ENCODE measurements at regions not wholly inside any gene's neighbourhood (a gene's known extent, or its start where the extent isn't known, plus 50 kb on each side); places are given as distances from the start of the nearest gene placed in this dataset.

DNA sequence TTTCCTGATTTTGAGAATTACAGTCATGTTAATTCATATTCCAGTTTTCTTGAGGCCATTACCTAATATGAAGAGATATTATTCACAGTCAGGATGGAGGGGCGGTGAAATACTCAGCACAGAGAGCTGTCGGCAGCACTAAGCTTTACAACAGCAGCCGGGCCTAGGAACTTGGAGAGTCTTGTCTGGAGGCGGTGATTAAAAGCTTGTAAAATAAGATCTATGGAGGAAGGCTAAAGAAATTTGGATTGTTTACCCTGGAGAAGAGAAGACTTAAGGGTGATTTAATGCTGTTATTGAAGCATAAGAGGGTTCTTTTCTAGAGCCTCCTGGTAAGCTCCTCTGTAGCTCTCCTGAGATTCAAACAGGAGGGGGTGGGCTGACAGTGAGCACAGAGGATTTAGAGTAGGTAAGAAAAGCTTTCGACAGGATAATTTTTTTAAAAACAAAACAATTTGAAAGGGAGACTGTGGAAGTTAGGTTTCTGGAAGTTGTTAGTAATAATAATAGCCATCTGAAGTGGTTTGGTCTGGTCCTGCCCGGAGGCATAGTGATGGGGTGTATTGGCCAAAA lies 406.3 kb upstream of the ADAMTSL1 start:
- TF ChIP-seq, protein P1, sequence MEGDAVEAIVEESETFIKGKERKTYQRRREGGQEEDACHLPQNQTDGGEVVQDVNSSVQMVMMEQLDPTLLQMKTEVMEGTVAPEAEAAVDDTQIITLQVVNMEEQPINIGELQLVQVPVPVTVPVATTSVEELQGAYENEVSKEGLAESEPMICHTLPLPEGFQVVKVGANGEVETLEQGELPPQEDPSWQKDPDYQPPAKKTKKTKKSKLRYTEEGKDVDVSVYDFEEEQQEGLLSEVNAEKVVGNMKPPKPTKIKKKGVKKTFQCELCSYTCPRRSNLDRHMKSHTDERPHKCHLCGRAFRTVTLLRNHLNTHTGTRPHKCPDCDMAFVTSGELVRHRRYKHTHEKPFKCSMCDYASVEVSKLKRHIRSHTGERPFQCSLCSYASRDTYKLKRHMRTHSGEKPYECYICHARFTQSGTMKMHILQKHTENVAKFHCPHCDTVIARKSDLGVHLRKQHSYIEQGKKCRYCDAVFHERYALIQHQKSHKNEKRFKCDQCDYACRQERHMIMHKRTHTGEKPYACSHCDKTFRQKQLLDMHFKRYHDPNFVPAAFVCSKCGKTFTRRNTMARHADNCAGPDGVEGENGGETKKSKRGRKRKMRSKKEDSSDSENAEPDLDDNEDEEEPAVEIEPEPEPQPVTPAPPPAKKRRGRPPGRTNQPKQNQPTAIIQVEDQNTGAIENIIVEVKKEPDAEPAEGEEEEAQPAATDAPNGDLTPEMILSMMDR (conservative IDR thresholded peaks at IDR 0.05): no peak
- no peak for TF ChIP-seq ZFX (IDR thresholded peaks at IDR 0.05)
- H3K27ac ChIP-seq: no peak overlapping the region

DNA sequence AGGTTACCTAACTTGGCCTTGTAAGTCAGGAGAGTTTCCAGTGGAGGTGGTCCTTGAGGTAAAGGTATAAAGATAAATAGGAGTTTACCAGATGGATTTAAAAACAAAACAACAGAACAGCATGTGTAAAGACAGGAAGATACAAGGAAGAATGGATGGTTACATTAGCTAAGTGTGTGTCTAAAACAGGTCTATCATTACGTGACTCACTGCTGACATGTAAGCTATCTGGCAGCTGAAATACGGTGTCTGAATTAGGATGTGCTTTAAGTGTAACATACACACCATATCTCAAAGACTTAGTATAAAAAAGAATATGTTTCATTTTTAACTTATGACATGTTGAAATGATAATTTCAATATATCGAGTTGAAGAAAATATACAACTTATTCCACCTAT lies 405.1 kb upstream of the ADAMTSL1 start:
- TF ChIP-seq, protein P1 (conservative IDR thresholded peaks at IDR 0.05): no peak
- no peak for TF ChIP-seq ZFX (IDR thresholded peaks at IDR 0.05)
- H3K27ac ChIP-seq: no peak overlapping the region

DNA sequence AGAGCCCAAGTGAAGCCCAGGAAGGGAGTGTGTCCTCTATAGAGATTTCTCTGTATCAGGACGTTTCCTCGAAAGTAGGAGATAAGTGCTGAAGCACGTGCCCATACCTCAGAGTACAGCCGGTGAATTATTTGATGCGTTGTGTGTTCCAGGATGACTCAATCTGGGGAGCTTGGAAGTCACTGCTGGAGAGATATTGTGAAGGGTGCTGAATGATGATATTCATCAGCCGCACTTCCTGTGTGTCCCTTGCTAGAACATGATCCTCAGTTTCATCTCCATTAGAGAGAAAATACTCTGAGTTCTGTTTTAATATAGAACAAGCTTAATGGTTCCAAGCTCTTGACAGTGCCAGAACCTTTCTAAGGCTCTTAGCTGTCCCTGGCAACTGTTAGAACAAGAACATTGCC lies 402.3 kb upstream of the ADAMTSL1 start:
- H3K27ac ChIP-seq: no peak overlapping the region
- no peak for TF ChIP-seq ZFX (IDR thresholded peaks at IDR 0.05)
- TF ChIP-seq, protein P1 (conservative IDR thresholded peaks at IDR 0.05): no peak

DNA sequence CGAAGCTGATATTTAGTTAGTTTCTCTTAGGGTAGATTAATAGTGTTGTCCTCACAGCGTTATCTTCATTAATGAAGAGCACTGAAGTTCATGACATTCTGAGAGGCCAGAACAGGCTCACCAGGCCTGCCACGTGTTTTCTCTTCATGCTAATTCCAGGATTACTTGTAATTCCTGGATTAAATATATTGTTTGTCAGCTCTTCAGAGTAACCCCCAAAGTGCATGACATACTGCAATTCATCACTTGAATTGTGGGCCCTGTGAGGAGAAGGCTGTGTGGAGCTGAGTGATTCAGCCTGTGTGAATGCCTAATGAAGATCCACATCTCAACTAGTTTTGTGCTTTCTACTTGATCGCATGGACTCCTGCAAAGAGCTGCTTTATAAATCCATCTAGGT lies 401.0 kb upstream of the ADAMTSL1 start:
- no peak overlapping the region for H3K27ac ChIP-seq

DNA sequence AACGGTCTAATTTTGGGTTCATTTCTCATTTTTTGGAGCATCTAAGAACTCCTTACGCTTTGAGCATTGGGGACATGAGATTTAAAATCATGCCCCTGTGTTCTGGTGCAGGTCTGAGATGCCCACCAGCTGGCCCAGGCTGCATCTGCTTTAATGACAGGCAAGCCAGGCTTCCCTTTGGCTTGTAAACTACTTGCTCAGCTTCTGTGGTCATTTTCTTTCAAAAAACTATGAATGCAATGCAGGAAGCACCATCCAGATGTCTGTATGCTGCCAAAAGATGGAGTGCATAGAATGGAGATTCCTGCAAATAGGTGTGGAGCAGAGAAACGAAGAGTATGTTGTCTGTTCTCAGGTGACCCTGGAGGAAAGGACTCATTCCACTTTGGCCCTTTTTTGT lies 399.9 kb upstream of the ADAMTSL1 start:
- TF ChIP-seq, protein P1 (conservative IDR thresholded peaks at IDR 0.05): no peak
- TF ChIP-seq ZFX (IDR thresholded peaks at IDR 0.05): no peak
- no peak overlapping the region for H3K27ac ChIP-seq

More for the DNA sequence above, 401.0 kb upstream of the ADAMTSL1 start:
- TF ChIP-seq ZFX (IDR thresholded peaks at IDR 0.05): no peak
- TF ChIP-seq, protein P1 (conservative IDR thresholded peaks at IDR 0.05): no peak

GRCh38 chr9:18075253-18075952 lies 398.6 kb upstream of the ADAMTSL1 start:
- TF ChIP-seq ZFX (IDR thresholded peaks at IDR 0.05): no peak
- TF ChIP-seq, protein P1 (conservative IDR thresholded peaks at IDR 0.05): no peak
- H3K27ac ChIP-seq: no peak overlapping the region

GRCh38 chr9:18077941-18078678 lies 395.8 kb upstream of the ADAMTSL1 start:
- TF ChIP-seq, protein P1 (conservative IDR thresholded peaks at IDR 0.05): no peak
- no peak for TF ChIP-seq ZFX (IDR thresholded peaks at IDR 0.05)
- no peak overlapping the region for H3K27ac ChIP-seq

Data from C4-2B (cell line).